ENCODE measurements at regions not wholly inside any gene's neighbourhood (a gene's known extent, or its start where the extent isn't known, plus 50 kb on each side); places are given as distances from the start of the nearest gene placed in this dataset.

DNA sequence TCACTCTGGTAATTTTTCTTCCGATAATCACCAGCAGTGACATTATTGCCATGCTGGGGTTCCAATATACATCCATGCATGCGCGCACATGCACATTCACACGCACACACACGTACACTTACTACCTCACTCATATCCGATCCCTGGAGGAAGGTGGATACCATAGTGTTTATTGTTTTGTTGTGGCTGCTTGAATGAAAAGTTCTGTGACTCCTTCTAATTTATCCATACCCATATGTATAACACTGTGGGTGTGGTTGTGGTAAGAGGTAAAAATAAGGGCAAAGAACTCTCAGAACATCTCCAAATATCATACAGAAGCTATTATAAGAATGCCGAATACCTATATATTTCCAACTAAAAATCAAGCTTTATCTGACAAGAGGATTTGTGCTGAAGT, 407.8 kb upstream of the PODXL start:
- Mint-ChIP-seq H3K4me3 (no peak overlapping the region), H3K9me3 (no peaks in the 10 kb centered on the region), H3K4me1 (no peaks in the 10 kb centered on the region), H3K36me3 (no peaks in the 10 kb centered on the region), H3K27me3 (peaks cover 3% of the 10 kb centered on the region), H3K27ac (no peak overlapping the region)
- DNase-seq (ENCODE audit: low spot score in 2 of 2) = no peak
- ATAC-seq (ENCODE audit: low read depth) = no peak

DNA sequence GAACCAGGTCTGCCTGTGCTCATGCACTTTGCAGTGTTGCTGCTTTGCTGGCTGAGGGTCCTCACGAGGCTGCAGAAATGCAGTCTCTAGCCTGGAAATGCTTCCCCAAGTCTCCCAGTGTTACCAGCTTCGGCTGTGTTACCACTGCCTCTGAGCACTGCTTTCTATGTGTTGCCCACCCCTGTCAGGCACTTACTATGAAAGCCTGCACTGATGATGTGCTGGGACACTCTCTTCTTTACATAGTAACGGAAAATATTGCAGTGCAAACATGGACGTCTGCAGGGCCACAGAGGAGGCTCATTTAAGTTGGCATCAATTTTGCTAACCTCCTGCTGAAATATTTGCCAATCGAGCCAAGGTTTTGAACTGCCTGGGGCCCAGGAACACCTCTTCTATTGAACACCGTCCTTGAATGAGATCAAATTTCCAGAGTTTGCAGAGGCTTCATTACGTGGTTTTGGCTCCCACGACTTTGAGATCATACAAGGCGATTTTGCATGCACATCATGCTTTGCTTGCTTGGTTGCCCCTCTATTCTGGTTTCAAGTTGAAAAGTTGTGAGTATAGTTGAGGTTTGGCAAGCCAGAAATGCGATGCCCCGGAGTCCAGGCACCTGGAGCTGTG, 404.7 kb upstream of the PODXL start:
- Mint-ChIP-seq H3K27ac (no peak overlapping the region), H3K4me1 (no peaks in the 10 kb centered on the region), H3K36me3 (no peaks in the 10 kb centered on the region), H3K4me3 (no peak overlapping the region), H3K27me3 (peaks cover 3% of the 10 kb centered on the region), H3K9me3 (no peaks in the 10 kb centered on the region)
- DNase-seq (ENCODE audit: low spot score in 2 of 2) (no peak), ATAC-seq (ENCODE audit: low read depth) (no peak)

DNA sequence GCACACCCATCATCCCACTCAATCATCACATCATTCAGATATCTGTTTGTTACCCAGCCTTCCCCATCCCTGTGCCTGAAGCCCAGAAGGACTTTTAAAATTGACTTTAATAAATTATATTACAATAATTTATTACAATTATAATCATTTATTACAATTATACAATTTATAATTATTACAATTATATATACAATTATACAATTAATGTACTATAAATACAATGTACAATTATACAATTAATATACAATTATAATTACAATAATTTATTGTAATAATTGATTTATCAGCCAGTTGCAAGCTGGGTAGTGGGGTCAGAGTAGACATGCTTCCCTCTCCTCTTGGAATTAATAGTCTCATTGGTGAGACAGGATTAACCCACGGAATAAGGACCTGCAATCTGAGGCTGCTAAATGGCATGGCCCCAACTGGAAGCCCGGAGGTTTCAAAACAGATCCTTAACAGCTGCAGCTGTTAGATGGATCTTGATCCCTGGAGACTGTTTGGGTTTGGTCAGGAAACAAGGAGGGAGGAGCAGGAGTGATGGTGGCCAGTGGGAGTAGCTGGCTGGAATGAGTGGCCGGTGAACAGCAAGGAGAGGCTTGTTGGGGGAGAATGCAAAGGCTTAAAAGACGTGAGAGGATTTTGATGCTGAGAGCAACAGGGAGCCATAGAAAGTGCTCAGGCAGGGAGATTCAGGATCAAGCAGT, 402.8 kb upstream of the PODXL start:
- Mint-ChIP-seq H3K27ac (no peak overlapping the region), H3K36me3 (no peaks in the 10 kb centered on the region), H3K4me1 (no peaks in the 10 kb centered on the region), H3K4me3 (no peak overlapping the region), H3K9me3 (no peaks in the 10 kb centered on the region), H3K27me3 (peaks cover 3% of the 10 kb centered on the region)
- no peak for ATAC-seq (ENCODE audit: low read depth)
- DNase-seq (ENCODE audit: low spot score in 2 of 2) = no peak

DNA sequence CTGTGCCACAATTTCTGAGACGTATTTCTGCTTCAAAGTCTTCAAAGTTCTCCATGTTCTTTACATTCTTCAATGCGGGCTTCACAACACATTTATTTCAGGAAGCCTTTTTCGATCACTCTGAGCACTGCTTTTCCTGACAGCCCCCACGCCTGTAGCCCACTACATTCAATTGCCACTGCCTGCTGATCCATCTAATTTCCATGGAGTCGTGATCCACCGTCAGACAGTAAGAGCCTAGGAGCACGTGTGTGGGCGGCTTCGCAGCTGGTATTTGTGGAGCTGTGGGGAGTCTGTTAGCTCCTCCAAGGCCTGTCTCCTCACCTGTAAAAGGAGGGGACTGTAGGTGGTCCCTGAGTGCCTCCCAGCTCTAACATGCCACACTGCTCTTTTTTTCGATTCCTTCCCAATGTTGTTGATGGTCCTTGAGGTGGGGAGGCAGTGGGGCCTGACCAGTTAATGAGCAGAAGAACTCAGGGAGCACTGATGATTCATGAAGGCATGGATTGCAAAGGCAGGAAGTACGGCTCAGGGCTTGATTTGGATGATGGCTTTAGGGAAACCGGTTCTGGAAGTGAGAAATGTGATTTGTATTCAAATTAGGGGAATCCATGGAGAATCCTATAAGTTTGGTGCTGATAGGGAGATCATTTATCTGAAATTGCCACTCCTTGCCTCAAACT, 401.1 kb upstream of the PODXL start:
- no peak overlapping the region for H3K4me3 Mint-ChIP-seq
- no peak for ATAC-seq (ENCODE audit: low read depth)
- no peak overlapping the region for H3K27ac Mint-ChIP-seq
- H3K9me3 Mint-ChIP-seq = no peaks in the 10 kb centered on the region
- H3K27me3 Mint-ChIP-seq = peaks cover 6% of the 10 kb centered on the region
- H3K36me3 Mint-ChIP-seq = no peaks in the 10 kb centered on the region
- H3K4me1 Mint-ChIP-seq = no peaks in the 10 kb centered on the region
- DNase-seq (ENCODE audit: low spot score in 2 of 2) = no peak

DNA sequence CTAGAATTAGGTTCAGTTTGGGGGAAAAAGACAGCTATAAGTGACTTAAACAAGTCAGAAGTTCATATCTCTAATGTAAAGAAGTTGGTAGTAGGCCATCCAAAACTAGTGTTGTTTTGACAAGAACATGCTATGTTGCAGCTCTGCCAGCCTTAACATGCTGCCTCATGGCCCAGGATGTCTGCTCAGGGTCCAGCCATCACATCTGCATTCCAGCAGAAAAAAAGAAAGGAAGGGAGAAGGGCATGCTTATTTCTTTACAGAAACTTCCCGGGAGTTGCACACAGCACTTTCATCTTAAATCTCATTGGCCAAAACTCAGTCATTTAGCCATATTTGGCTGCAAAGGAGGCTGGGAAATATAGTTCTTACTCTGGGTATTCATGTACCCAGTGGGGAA, 400.4 kb upstream of the PODXL start:
- ATAC-seq (ENCODE audit: low read depth) (no peak), DNase-seq (ENCODE audit: low spot score in 2 of 2) (no peak)
- no peak overlapping the region for H3K4me3 Mint-ChIP-seq
- peaks cover 6% of the 10 kb centered on the region for H3K27me3 Mint-ChIP-seq
- H3K36me3 Mint-ChIP-seq = no peaks in the 10 kb centered on the region
- H3K9me3 Mint-ChIP-seq = peaks cover 1% of the 10 kb centered on the region
- H3K27ac Mint-ChIP-seq = no peak overlapping the region
- no peaks in the 10 kb centered on the region for H3K4me1 Mint-ChIP-seq

DNA sequence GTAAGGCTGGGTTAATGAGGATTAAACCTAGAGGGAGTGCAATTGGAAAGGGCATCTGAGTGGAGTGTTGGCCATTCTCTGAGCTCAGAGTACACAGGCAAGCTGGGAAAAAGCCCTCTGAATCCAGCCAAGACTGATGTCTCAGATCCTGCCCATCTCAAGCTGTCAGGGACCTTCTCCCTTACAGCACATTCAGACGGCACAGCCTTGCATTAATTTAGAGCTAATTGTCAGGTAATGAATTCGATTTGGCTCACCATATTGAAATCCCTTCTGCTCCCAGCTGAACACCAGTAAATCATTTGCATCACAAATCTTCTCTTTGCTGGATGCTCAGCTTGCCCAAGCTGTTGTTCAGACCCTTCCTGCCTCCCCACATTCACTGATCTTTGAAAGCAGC, 399.3 kb upstream of the PODXL start:
- Mint-ChIP-seq H3K4me3 (no peak overlapping the region), H3K4me1 (no peaks in the 10 kb centered on the region), H3K27me3 (peaks cover 6% of the 10 kb centered on the region), H3K27ac (no peak overlapping the region), H3K9me3 (peaks cover 2% of the 10 kb centered on the region), H3K36me3 (no peaks in the 10 kb centered on the region)
- ATAC-seq (ENCODE audit: low read depth) = no peak
- DNase-seq (ENCODE audit: low spot score in 2 of 2) = no peak

DNA sequence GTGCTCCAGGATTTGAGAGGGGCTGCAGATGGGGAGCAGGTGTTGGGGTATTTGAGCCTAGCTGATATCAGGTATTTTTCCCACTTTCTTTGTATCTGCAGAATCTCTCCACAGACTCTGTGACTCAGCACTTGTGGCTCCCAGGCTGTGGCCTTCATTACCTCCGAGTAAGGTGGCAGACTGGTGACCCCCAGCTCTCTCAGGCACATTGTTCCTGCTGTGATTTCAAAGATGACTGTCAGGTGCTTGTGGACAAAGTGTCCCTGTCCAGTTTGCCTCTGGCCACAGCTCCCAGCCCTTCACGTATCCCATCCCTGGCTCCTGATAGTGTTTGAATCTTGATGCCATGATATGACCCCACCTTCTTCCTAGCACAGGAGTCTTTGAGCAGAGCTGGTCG, 396.8 kb upstream of the PODXL start:
- peaks cover 2% of the 10 kb centered on the region for H3K9me3 Mint-ChIP-seq
- no peak overlapping the region for H3K27ac Mint-ChIP-seq
- H3K4me1 Mint-ChIP-seq = no peaks in the 10 kb centered on the region
- H3K36me3 Mint-ChIP-seq = no peaks in the 10 kb centered on the region
- no peak for DNase-seq (ENCODE audit: low spot score in 2 of 2)
- no peak overlapping the region for H3K4me3 Mint-ChIP-seq
- ATAC-seq (ENCODE audit: low read depth) = no peak
- peaks cover 5% of the 10 kb centered on the region for H3K27me3 Mint-ChIP-seq

DNA sequence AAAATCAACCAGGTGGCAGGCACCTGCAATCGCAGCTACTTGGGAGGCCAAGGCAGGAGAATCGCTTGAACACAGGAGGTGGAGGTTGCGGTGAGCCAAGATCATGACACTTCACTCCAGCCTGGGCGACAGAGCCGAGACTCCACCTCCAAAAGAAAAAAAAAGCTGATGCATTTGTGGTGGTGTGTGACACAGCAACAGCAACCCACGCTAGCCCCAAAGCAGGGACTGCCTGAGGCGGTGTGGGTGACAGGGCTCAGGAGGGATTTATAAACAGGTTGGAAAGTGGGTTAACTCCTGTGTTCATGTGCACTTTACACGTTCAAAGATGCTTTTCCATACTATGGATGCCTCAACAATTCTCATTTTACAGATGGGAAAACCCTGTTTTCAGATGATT, 395.9 kb upstream of the PODXL start:
- no peak overlapping the region for H3K4me3 Mint-ChIP-seq
- H3K4me1 Mint-ChIP-seq = no peaks in the 10 kb centered on the region
- DNase-seq (ENCODE audit: low spot score in 2 of 2) = no peak
- no peaks in the 10 kb centered on the region for H3K36me3 Mint-ChIP-seq
- peaks cover 2% of the 10 kb centered on the region for H3K9me3 Mint-ChIP-seq
- H3K27ac Mint-ChIP-seq = no peak overlapping the region
- no peak for ATAC-seq (ENCODE audit: low read depth)
- H3K27me3 Mint-ChIP-seq = peaks cover 5% of the 10 kb centered on the region

DNA sequence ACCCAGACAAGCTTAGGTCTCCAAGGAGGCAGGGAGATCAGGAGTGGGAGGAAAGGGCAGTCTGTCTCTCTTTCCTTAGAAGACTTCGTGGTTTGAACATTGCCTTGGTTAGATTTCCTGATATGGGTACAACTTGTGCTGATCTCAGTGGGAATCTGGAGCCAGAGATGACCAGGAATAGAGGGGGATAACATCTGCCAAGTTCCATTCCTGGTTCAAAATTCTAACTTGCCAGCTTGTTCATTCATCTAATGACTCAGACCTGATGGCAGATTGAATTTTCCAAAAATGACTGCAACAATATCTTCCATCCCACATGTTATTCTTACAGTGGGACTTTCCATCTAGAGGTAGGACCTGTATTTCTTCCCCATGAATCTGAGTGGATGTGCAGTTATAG, 394.3 kb upstream of the PODXL start:
- DNase-seq (ENCODE audit: low spot score in 2 of 2) (no peak), ATAC-seq (ENCODE audit: low read depth) (no peak)
- Mint-ChIP-seq H3K4me1 (no peaks in the 10 kb centered on the region), H3K27ac (no peak overlapping the region), H3K9me3 (peaks cover 2% of the 10 kb centered on the region), H3K4me3 (no peak overlapping the region), H3K27me3 (peaks cover 14% of the 10 kb centered on the region), H3K36me3 (no peaks in the 10 kb centered on the region)

DNA sequence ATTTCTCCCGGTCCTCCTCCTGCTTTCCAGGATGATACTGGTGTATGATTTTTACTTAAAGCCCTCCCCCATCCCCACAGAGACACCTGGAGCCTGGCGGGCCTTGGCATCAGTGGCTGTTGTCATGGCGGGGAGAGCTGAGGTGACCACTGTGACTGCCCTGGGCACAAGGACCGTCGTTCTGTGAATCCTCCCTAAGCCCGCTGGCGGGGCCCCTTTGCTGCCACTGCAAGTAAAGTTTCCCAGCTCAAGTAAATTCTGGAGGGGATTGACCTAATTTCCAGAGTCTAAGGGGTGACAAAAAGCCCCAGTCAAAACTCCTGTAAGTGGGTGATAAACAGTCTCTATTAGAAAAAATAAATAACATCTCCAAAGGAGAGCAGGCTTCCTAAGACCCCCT, 393.2 kb upstream of the PODXL start:
- Mint-ChIP-seq H3K4me3 (no peak overlapping the region), H3K9me3 (peaks cover 2% of the 10 kb centered on the region), H3K36me3 (no peaks in the 10 kb centered on the region), H3K4me1 (no peaks in the 10 kb centered on the region), H3K27ac (no peak overlapping the region), H3K27me3 (peaks cover 16% of the 10 kb centered on the region)
- DNase-seq (ENCODE audit: low spot score in 2 of 2) (no peak), ATAC-seq (ENCODE audit: low read depth) (no peak)

DNA sequence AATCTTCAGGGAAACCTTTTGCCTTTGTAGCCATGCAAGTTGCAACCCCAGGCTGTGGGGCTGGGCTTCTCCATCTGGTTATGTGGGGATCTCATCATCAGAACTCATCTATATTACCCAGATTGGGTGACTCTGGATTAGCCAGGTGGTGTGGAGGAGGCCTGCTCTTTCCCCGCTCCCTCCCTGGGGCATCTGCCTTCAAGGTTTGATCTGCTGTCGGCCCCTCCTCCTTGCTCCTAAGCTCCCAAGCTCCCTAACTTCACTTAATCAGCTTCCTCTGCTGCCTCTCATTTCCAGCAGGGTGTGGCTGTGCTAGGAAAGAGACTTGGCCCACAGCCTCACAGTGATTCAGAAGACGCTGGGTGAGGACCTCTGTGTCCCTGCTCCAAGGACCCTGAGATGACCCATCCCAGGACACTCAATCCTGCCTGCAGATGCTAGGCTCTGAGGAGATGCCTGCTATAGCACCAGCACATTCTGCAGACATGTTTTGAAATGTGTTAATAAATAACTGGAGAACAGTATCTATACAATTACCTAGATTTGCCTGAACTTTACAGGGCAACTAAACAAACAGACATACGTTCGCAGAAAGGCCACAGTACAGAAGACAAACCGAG, 392.1 kb upstream of the PODXL start:
- peaks cover 2% of the 10 kb centered on the region for H3K9me3 Mint-ChIP-seq
- no peaks in the 10 kb centered on the region for H3K36me3 Mint-ChIP-seq
- no peak for DNase-seq (ENCODE audit: low spot score in 2 of 2)
- no peak overlapping the region for H3K4me3 Mint-ChIP-seq
- ATAC-seq (ENCODE audit: low read depth) = no peak
- H3K27me3 Mint-ChIP-seq = peaks cover 22% of the 10 kb centered on the region
- no peaks in the 10 kb centered on the region for H3K4me1 Mint-ChIP-seq
- no peak overlapping the region for H3K27ac Mint-ChIP-seq

DNA sequence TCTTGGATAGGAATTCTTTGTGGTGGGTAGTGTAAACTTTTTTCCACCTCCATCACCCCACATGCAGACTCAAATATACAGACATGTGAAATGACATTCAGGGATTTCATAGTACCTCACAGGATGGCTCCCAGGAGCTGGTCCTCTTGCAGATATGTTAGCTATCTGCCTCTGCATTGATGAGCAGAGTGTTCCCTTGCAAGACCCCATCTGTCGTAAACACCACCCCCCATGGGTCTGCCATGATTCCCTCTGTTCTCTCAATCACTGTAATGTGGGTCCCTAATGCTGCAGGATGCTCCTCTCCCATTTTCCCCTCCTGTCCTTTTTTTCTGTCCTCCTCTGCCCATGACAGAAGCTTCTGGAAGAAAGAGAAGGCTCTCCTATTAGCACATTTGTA, 391.2 kb upstream of the PODXL start:
- no peak overlapping the region for H3K27ac Mint-ChIP-seq
- ATAC-seq (ENCODE audit: low read depth) (no peak), DNase-seq (ENCODE audit: low spot score in 2 of 2) (no peak)
- peaks cover 2% of the 10 kb centered on the region for H3K9me3 Mint-ChIP-seq
- H3K4me3 Mint-ChIP-seq = no peak overlapping the region
- H3K27me3 Mint-ChIP-seq = peaks cover 22% of the 10 kb centered on the region
- H3K36me3 Mint-ChIP-seq = no peaks in the 10 kb centered on the region
- no peaks in the 10 kb centered on the region for H3K4me1 Mint-ChIP-seq

DNA sequence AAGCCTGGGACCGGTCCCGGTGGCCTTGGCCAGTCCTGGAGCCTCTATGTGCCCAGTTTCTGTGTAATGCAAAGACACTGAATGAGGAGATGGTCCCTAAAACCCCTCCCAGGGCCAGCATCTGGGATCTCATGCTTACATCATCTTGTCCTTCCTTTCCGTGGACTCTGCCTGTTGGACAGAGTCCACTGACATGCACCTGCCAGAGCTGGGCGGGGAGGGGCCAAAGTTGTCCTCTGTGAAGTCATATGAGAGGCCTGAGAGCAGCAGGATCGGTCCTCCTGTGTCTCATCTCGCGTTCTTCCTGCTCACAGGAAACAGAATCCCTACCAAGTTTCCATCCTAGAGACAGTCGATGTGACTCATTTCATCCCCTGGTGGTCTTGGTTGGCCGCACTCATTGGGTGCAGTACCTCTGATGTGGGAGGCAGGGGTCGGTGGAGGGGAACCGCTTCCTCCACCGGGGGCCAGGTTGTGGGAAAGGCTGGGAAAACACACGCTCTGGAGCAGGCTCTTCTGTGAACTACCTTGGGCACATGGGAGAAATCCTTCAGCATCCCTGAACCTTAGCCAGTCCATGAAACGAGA, 389.6 kb upstream of the PODXL start:
- Mint-ChIP-seq H3K27ac (no peak overlapping the region), H3K27me3 (peaks cover 28% of the 10 kb centered on the region), H3K4me3 (no peak overlapping the region), H3K9me3 (no peaks in the 10 kb centered on the region), H3K4me1 (no peaks in the 10 kb centered on the region), H3K36me3 (no peaks in the 10 kb centered on the region)
- DNase-seq (ENCODE audit: low spot score in 2 of 2) = no peak
- ATAC-seq (ENCODE audit: low read depth) = no peak

DNA sequence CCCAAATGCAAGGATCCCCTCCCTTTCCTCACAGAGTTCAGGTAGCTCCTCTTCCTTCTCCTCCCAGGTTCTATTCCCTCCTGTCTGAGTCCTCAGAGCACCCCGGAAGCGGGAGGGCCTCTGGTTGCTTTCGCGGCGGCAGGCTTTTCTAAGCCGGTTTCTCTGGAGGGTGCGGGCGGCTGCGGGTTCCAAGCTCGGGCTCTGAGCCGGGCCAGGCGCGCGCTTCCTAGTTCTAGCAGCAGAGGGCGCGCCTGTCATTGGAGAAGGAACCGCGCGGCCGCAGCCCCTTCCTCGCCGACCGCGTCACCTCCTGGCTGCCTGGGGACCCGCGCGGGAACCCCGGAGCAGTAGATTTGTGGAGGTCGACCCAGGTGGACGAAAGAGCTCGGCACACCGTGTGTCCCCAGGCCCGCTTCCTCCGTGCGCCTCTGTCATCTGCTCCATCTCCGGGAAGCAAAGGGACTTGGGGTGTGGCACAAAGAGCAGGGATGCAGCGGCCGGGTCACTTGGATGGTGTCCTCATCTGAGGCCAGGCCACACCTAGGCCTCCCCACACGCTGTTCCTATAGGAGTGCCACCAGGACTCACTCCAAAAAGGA, 389.0 kb upstream of the PODXL start:
- DNase-seq (ENCODE audit: low spot score in 2 of 2) (no peak), ATAC-seq (ENCODE audit: low read depth) (no peak)
- Mint-ChIP-seq H3K27ac (no peak overlapping the region), H3K4me3 (no peak overlapping the region), H3K9me3 (no peaks in the 10 kb centered on the region), H3K36me3 (no peaks in the 10 kb centered on the region), H3K4me1 (no peaks in the 10 kb centered on the region), H3K27me3 (peaks cover 28% of the 10 kb centered on the region)

All from memory B cell (primary cell).